ENCODE measurements at regions not wholly inside any gene's neighbourhood (a gene's known extent, or its start where the extent isn't known, plus 50 kb on each side); places are given as distances from the start of the nearest gene placed in this dataset.

DNA sequence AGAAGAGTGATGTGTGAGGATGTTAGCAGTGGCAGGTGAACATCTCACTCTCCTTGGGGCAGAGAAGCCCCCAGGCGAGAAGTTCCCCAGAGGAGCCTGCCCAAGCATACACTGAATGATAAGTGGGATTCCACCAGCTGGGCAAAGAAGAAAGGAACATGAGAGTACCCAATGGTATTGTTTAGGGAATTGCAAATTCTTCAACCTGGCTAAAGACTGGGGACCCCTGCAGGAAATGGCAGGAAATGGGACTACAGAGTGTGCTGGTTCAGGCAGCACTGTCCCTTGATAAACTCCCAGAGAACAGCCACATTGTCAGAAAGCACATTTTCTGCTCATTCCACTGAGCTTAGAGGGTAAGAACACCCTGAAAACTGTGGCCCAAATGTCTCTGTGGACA, 121.3 kb downstream of the RPS29 start:
- no peak for DNase-seq (ENCODE audit: low spot score)

DNA sequence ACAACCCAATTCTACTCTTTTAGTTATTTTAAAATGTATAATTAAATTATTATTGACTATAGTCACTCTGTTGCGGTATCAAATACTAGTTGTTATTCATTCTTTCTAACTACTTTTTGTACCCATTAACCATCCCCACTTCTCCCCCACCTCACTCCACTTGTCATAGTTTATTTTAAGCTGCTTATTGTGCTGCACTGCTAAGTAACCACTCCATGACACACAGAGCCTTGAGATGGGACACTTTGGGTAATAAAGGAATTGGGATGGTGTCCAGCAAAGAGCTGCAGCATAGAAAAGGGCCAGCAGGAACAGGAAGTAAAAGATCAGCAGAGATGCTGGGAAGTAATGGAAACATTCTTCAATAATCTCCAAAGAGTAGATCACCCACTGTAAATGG, 123.0 kb downstream of the RPS29 start:
- no peak for DNase-seq (ENCODE audit: low spot score)

GRCh38 chr14:49461529-49462401, 124.4 kb downstream of the RPS29 start:
- DNase-seq (ENCODE audit: low spot score), result peak; percentile 58

DNA sequence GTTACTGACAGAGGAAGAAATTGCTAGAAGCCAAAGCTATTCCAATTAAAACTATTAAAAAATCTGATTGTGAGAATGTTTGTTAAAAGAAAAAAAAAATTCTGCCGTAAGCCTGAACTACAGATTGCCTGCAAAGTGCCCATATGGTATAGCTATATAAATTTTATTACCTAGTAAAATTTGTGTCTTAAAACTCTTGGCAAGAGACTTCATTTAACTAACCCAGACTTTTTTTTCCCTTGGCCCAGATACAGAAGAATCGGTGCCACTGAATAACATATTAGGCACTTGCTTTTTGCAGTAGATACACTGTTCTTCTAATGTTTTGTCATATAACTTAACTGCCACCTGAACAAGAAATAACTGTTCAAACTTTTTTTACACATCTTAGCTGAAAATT, 125.5 kb downstream of the RPS29 start:
- DNase-seq (ENCODE audit: low spot score), result no peak

GRCh38 chr14:49456589-49456988, 129.6 kb downstream of the RPS29 start:
- no peak for DNase-seq (ENCODE audit: low spot score)

DNA sequence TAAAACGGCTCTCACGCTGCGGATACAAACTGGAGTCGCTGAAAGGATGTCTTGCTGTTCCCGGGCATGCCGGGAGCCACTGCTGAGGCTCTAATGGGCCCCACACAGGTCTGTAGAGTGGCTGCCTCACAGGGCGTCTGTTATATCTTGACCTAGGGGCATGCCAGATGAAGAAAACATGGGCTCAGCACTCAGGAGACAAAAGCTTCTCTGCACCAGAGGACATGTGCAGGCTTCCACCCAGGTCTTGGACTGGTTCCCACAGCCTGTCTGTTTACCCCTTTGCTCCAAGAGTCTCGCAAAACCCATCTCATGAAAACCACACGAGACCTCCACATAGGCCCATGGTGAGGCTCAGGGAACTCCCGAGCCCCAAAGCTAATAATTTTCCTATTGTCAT, 134.2 kb downstream of the RPS29 start:
- DNase-seq (ENCODE audit: low spot score), result no peak

DNA sequence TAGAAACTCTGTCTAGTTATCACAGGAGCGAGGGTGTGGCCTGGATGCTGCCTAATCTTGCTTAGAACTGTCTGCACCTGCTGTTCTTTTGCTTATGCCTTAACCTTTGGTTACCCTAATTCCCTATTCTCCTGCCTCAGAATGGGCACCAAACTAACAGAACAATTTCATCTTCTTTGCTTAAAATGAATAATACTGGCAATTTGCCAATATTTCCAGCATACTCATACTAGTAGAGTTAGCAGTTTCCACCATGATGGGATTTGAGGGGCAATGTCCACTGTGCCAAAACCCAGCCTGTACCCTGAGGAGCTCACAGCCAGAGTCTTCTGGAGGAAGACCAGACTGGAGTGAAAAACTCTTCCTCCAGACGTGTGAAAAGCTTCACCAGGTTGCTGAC, 136.4 kb downstream of the RPS29 start:
- no peak for DNase-seq (ENCODE audit: low spot score)

DNA sequence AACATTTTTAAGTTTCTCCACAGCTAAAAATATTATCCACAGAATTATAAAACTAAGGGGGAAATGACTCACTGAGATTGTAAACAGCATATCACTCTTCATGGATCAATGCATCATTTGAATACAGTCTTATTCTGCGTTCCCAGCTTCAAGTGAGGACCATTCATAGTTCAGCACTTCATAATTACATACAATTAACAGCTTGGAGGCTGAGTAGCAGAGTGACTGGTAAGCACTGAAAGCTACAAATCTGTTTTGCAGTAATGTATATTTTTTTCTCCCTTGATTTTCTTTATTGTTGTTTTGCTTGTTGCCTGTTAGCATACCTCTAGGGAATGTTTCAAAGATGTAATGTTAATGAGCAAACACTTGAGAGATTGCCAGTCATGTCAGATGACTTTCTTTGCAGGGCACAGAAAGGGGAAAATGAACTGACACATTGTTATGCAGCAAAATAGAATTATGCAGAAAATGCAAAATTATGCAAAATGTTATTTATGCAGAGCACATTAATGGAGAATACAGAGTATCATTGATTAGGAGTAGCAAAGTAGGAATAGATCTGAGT, 138.6 kb downstream of the RPS29 start:
- no peak for DNase-seq (ENCODE audit: low spot score)

GRCh38 chr14:49446801-49447200, 139.4 kb downstream of the RPS29 start:
- DNase-seq (ENCODE audit: low spot score), result no peak

GRCh38 chr14:49438256-49438770, 147.9 kb downstream of the RPS29 start:
- no peak for DNase-seq (ENCODE audit: low spot score)

DNA sequence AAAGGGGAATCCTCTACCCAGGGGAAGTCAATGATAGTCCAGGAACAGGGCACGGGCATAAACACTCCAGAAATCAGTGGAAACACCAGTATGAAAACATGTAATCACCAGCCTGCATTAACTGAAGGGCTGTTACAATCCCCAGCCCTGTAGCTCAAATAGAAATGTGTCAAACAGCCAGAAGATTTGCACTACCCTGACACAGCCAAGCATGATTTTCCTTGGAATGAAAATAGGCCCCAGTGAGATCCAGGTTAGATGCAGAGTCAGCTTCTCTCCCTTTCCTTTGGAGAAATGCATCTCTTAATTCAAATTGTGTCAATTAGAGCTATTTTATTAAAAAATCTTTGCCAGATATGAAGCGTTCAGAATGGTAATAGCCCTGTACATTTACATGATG, 158.1 kb downstream of the RPS29 start:
- DNase-seq (ENCODE audit: low spot score), result no peak

DNA sequence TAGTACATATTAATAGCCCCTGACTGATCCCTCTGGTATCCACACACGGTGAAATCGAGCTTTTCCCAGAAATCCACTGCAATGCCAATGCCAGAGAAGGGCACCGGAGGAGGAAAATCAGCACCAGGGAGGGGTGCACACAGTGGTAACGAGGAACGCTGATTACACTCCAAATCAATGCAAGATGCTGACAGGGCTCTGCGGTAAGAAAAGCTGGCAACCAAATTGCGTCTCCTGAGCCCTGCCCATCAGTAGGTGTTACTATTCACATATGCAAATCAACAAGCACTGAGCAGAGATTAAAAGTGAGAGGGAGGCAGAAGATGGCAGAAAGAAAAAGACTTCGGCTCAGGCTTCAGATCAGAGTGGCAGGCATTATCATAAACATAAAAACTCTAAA, 159.1 kb downstream of the RPS29 start:
- no peak for DNase-seq (ENCODE audit: low spot score)

DNA sequence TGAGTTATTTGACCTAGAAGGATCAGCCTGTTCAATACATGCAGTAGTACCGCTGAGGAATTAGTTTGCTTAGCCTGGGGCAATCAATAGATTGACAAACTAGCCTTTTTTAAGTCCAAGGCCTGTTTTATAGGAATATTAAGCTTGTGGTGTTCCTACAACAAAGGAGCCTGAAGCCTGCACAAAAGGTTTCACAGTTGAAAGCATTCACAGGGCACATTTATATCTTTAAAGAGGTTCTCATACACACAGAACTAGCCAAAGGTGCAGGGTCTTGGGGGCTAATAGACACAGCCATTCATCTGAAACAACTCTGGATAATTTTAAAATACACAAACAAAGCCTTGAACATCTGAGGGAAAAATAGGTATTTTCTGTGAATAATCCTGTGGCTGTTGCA, 160.3 kb downstream of the RPS29 start:
- DNase-seq (ENCODE audit: low spot score), result no peak

GRCh38 chr14:49424436-49425331, 161.5 kb downstream of the RPS29 start:
- peak; percentile 13 for DNase-seq (ENCODE audit: low spot score)

- no peak for DNase-seq (ENCODE audit: low spot score)
These were observed 166.0 kb downstream of the RPS29 start for GRCh38 chr14:49420201-49420600.

GRCh38 chr14:49418789-49419188, 167.4 kb downstream of the RPS29 start:
- no peak for DNase-seq (ENCODE audit: low spot score)

GRCh38 chr14:49417790-49418189, 168.4 kb downstream of the RPS29 start:
- no peak for DNase-seq (ENCODE audit: low spot score)

GRCh38 chr14:49408187-49408933, 177.8 kb downstream of the RPS29 start:
- DNase-seq (ENCODE audit: low spot score), result no peak

- DNase-seq (ENCODE audit: low spot score), result peak; percentile 22
These were observed 180.9 kb downstream of the RPS29 start for GRCh38 chr14:49405291-49405690.

DNA sequence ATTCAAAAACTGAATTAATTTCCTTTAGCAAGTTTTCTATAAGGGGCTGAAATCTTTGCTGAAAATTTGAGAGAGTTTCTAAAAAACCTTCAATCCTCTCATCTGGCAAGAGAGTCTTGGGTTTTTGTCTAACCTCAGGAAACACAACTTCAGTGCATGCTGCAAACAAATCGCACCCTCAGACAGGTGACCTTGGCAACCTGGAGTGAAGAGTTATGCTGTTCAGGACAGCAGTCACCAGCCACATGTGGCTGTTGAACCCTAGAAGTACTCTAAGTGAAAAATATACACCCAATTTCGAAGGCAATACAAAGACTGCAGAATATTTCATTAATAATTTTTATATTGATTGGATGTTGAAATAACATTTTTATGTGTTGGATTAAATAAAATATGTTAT, 184.8 kb downstream of the RPS29 start:
- DNase-seq (ENCODE audit: low spot score), result no peak

DNA sequence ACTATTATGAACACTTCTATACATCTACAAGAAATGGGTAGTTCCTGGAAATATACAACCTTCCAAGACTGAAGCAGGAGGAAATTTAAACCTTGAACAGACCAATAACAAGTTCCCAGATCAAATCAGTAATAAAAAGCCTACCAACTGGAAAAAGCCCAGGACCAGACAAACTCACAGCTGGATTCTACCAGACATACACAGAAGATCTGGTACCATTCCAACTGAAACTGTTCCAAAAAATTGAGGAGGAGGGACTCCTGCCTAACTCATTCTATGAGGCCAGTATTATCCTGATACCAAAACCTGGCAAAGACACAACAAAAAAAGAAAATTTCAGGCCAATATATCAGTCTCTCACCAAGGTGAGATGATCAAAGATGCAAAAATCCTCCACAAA, 189.4 kb downstream of the RPS29 start:
- DNase-seq (ENCODE audit: low spot score), result no peak

- no peak for DNase-seq (ENCODE audit: low spot score)
These were observed 204.4 kb downstream of the RPS29 start for GRCh38 chr14:49381778-49382177.

Data from A172 (cell line).